Upper lobe of left lung (tissue), 4 donors: ENCODE measurements at regions not wholly inside any gene's neighbourhood (a gene's known extent, or its start where the extent isn't known, plus 50 kb on each side); places are given as distances from the start of the nearest gene placed in this dataset.

Source experiments
- CTCF ChIP-seq, 6 experiments: fragments of 450-650 bp in 4 of 6; fragments of 200-600 bp in 2 of 6; sonication (generic) in 2 of 6; IDR thresholded peaks; one replicate each; pipeline ENCODE4 v1.5.1; 2016 to 2019; ENCODE audit warnings: antibody characterized with exemption in 6 of 6
- EP300 ChIP-seq, 4 donors: sonication (generic); formaldehyde crosslinking; IDR thresholded peaks; one replicate each; pipeline ENCODE4 v1.5.1; 2017; ENCODE audit warnings: antibody characterized with exemption in 4 of 4, control low read depth in 2 of 4
- POLR2A ChIP-seq, 4 donors: fragments of 450-650 bp; IDR thresholded peaks; one replicate each; pipeline ENCODE4 v1.5.1; 2016 to 2017; ENCODE audit warnings: antibody characterized with exemption in 4 of 4, mild to moderate bottlenecking in 2 of 4

GRCh38 chr1:98342566-98342965, 319.0 kb upstream of the SNX7 start:
- TF ChIP-seq EP300 (IDR thresholded peaks at IDR 0.05): no peak
- no peak for TF ChIP-seq CTCF (IDR thresholded peaks at IDR 0.05)
- no peak for TF ChIP-seq POLR2A (IDR thresholded peaks at IDR 0.05)
